Middle frontal gyrus (tissue), 1 donor: ENCODE measurements at regions not wholly inside any gene's neighbourhood (a gene's known extent, or its start where the extent isn't known, plus 50 kb on each side); places are given as distances from the start of the nearest gene placed in this dataset.
"Not testable (repeated sequence)": the region's sequence is repeated elsewhere in the genome, so short reads cannot be mapped to it uniquely, and the experiment has no call there.

ENCODE experiments used
- DNase-seq: peaks from one replicate; pipeline ENCODE4 v3.0.0-alpha.2; 2015; ENCODE audit warnings: low spot score; ENCODE audit errors: extremely low spot score

DNA sequence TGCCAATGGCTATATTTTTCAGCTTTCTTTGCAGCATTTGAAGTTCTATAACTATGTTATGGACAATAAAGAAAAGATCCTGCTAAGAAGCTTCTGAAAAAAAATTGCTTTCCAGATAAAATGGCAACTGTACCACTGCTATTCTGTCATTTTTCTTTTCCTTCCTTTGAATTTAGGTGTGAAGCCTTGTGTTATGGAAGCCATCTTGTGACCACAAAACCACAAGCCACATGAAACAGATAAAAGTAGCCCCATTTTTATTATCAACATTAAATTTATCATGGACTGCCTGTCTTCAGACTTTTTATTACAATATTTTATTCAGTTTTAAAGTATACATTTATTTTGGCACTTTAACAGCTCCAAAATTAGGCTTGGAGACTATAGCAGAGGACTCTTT lies 289.9 kb upstream of the ACTBL2 start:
- no peak for DNase-seq

DNA sequence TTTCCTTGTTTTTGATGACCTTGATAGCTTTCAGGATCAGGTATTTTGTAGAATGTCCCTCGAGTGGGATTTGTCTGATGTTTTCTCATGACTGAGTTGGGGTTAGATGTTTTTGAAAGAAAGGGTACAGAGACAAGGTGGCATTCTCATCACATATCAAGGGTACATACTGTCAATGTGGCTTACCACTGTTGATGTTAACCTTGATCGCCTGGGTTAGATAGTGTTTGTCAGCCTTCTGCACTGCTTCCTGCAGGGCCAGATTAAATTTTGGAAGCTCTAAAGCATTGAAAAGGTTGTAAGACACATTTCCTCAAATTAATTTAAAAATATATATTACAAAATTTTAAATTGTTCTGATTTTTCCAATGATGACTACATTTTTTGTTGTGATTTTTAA lies 287.4 kb upstream of the ACTBL2 start:
- DNase-seq = no peak

DNA sequence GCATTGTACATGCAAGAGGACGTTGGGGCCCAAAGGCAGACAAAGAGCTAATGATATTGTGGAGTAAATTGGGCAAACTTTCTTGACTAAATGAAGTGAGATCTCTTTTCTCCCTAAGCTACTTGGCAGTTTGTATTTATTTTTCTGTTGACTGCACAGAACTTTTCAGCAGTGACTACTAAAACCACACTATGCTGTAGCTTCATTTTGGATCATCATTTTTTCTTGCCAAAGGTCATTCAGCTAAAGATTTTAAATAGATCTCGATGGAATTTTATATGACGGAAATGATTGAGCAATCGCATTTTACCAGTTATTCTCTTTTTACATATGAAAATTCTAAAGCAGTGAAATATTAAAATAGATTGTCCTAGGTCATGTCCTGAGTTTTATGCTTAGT lies 286.1 kb upstream of the ACTBL2 start:
- DNase-seq = no peak

DNA sequence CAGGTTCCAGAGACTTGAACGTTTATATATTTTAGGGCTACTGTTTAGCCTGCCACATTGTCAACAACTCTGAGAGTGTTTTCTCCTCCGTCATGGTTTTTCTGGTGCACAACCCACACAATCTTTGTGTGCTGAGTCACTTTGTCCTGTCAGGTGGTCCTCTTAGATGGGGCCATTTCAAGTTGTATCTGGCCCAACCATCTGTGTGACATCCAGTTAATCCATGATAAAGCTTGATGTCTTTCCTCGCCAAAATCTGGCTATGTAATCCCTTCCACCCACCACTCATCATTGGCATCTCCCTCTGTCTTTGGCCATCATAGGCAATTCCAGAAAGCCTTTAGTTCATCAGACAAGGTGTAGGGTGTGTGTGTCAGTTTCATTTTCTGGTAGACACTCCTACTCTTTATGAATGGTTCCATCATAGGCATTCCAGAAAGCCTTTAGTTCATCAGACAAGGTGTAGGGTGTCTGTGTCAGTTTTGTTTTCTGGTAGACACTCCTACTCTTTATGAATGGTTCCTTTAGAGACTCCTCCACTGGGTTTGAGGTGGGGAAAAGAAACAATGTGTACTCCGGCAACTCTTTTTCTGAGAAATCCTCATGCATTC lies 282.0 kb upstream of the ACTBL2 start:
- no peak for DNase-seq

DNA sequence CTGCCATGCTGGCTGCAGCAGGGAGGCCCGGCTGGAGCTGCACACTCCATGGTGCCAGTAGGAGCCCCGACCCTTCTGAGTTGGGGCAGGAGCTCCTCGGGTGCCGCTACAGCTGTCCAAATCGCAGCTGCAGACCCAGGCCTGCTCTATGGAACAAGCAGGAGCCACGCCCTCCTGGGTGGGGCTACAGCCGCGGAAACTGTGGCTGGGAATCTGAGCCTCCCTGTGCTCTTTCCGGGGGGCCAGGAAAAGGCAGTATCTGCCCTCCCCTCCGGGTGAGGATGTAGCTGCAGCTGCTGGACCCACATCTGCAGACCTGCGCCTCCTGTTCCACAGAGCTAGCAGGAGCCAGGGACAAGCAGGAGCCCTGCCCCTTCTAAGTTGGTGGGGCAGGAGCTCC lies 278.9 kb upstream of the ACTBL2 start:
- DNase-seq = no peak

DNA sequence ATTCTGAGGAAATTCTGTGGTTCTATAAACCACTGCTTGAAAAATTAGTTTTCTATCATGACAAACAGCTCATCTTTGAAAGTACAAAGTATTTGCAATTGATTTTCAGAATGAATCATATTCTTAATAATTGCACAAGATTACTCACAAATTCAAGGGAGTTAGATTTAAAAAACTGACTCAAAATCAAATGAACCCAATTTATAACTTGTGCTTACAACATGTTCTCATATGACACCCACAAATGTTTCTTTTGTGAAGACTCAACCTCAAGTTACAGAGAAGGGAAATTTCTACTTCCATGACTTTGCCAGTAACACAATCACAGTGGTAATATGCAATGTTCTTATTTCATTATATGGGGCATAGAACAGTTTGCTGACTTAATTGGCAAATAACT lies 272.0 kb upstream of the ACTBL2 start:
- DNase-seq = no peak

DNA sequence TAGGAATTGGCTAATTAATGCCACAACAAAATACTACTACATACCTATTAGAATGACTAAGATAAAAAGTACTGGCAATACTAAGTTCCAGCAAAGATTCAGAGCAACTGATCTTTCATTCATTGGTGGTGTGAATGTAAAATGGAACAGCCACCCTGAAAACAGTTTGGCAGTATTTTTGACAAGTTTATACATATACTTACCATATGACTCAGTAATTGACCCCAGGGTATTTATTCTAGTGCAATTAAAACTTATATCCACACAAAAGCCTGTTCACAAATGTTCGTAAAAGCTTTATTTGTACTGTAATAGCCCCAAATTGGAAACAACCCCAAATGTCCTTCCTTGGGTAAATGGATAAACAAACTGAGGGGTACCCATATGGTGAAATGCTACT lies 270.8 kb upstream of the ACTBL2 start:
- DNase-seq = no peak

DNA sequence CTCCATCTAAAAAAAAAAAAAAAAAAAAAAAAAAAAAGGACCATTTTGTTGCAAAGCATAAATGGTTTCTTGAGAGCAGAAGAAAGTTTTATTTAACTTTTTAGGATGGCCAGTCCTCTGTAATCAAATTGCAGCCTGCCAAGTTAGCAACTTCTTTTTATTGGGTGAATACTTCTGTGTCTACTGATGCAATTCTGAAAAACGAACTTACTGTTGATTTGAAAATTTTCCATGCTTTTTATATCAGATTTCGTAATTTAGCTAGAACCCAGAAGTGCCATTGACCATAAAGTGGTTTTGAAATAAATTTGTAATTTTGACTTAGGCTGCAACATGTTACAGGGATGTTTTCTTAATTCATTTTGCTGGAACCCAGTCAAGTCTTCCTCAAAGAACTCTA lies 269.1 kb upstream of the ACTBL2 start:
- DNase-seq = no peak

DNA sequence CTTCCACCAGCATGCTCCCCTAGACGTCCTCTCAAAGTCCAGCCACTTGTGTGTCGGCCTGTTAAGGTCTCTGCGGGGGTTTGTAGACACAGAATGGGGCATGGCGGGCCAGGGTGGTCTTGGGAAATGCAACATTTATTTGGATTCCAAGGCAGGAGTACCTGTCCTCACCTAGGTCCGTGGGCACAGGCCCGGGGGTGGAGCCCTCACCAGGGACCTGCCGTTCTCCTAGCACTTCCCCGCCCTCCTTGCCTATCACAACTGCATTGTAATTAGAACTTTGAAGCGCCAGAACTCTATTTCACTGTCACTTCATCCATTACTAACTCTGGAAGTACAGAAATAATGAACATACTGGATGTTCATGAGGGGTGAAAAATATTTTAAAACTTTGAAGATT lies 268.3 kb upstream of the ACTBL2 start:
- no peak for DNase-seq

DNA sequence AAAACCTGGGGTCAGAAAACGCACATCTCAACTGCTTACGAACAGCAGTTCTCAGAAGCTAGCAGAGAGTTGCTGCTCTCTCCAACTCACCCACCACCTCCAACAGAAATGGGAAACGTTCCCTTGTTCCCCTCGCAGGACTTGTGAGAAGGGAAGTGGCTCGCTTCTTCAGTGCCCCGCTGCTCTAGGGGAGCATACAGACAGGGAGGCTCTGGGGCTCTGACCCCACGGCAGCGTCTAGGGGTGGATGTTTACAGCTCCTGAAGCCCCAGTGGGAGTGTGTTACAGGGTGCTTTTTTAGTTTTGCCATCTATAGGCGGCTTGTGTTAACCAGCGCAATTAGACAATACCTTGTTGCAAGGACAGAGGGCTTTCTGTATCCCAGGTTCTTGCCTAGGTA lies 267.7 kb upstream of the ACTBL2 start:
- DNase-seq = no peak

DNA sequence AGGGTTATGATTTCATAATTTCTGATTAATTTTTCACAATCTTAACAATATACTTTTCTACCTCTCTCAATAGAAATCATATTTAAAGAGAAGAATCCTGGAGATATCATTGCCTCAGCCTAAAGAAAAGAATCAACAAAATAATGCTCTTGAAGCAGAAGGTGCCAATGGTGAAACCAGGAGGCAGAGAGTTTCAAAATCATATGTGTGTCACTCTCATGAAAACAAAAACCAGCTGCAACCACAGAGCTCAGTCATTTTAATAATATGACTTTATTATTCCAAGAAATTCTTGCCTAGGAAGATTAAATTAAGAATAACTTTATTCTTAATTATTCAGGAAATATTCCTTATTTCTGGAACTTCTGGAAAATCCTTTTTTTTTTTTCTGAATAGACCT lies 266.8 kb upstream of the ACTBL2 start:
- DNase-seq = no peak

DNA sequence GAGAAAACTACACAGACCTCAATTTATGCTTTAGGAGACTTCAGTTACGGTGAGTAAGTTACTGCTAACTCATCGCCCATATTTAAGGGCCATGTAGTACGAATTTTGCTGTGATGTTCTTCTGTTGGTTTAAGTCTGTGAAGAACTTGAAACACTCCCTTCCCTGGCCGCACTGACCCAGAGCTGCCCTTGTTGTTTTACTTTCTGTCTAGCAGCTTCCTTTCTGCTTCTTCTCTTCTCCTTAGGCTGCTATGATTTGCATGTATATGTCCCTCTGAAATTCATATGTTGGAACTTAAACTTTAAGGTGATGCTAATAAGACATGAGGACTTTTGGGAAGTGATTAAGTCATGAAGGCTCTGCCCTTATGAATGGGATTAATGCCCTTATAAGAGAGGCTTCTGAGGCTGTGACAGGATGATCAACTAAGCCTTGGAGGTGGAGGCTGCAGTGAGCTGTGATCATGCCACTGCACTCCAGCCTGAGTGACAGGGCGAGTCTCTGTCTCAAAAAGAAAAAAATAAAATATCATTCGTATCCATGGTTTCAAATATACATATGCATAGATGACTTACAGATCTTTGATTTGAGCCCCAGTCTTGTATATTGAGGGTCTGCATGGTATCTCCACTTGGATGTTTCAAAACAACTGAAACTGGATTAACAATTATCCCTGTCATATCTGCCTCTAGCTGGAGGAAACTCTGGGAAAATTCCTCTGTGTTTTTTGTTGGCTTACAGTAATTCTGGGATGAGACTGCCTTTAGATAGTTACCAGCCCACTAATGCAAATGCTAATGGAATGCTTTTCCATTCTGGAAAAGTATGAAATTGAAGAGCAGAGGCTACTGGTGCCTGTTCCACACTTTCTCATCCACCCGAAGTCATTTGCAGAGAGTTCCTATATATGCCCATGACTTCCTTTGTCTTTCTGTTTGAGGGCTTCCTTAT lies 263.4 kb upstream of the ACTBL2 start:
- DNase-seq = no peak

DNA sequence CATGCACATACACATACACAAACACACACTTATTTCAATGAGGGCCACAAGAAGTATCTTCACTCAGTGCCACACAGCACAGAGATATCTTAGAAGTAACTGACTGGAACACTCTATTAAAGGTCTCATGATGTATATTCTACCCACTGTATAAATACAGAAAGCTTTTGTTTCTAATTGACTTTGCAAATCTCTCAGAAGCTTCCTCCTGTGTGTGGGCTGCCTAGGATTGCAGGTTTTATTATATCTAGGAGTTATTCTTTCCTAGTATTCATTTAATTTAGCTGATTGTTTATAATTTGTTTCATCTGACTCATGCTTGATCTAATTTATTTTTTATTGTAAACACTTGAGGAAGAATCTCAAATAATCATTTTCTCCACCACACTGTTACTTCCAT lies 262.4 kb upstream of the ACTBL2 start:
- DNase-seq = no peak

DNA sequence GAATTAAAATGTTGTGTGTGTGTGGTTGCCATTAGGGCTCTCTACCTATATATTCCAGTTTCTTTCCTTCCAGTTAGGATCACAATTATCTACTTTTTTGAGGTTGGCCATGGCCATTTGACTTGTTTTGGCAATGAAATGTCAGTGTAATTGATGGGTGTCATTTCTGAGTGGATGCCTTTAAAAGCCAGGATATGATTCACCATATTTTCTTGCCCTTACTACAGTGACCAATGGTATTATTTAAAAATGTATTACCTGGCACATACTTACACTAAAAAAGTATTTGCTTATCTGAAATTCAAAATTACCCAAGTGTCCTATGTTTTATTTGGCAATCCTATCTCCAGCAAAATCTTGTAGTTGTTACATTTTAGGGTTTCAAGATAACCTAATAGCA lies 258.7 kb upstream of the ACTBL2 start:
- DNase-seq = no peak

DNA sequence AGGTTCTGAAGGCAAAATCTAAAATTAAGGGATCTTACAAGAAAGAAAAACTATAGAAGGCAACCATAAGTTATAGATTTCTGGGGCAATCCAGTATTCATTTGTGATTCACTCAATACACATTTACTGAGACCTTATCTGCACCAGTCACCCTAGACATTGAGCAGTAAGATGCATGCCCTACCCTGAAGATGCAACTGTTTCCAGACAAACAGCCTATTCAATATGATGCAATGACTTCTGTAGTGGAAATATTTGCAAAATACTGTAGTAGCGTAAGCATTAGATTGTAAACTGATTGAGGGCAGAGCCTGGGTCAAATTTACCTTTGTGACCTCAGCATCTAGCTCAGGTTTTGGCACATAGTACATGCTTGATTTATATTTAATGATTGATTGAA lies 256.2 kb upstream of the ACTBL2 start:
- no peak for DNase-seq

DNA sequence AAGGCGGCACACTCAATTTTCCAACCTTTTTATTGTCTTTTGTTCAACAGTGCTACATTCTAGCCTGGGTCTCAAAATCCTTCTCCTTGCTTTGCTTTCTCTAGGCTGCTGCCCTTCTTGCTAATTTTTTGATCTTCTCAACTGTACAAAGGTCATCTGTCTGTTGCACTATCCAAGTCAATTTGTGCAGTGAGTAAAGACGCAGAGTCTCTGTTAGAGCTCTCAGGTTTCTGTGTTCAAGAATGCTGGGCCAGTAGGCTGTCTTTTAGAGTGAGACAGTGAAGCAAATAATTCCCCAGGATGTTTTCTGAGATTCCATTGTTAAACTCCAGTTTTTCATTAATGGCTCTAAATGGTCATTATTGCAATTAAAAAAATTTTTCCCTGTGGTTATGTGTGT lies 255.7 kb upstream of the ACTBL2 start:
- DNase-seq = no peak

DNA sequence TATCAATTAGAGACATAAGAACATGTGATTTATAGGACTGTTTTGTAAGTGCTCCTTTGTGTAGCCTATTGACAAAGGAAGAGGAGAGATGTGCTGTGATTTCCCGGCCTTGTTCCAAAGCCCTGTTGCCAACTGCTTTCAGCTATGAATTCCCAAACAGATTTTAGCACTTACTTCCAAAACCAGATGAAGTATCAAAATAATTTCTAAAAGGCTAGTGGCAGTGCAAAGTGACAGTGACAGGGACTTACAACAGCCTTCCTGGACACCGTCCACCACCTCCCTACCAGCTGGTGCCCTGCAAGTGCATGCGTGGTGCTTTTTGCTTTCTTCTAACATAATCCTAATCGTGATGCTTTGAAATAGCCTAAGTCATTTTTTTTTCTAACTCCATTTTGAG lies 254.1 kb upstream of the ACTBL2 start:
- peak; percentile 37 for DNase-seq

DNA sequence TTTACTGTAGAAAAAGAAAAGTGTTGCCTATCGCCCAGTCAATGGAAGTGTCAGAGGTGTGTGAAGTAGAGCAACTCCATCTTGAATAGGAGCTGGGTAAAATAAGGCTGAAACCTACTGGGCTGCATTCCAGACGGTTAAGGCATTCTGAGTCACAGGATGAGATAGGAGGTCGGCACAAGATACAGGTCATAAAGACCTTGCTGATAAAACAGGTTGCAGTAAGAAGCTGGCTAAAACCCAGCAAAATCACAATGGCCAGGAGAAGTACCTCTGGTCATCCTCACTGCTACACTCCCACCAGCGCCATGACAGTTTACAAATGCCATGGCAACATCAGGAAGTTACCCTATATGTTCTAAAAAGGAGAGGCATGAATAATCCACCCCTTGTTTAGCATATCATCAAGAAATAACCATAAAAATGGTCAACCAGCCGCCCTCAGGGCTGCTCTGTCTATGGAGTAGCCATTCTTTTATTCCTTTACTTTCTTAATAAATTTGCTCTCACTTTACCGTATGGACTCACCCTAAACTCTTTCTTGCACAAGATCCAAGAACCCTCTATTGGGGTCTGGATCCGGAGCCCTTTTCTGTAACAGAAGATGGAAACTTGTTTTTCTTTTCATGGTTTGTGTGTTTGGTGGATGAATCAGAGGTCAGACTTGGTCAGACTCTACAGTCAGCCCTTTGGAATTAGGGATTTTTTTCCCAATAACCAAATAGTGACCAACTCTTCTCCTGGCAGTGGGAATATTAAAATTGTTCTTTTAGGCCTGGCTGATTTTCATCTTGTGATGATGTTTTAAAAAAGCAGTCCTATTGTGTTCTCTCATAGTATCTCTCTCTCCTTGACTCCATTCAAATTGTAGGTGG lies 252.9 kb upstream of the ACTBL2 start:
- not testable (repeated sequence) for DNase-seq

DNA sequence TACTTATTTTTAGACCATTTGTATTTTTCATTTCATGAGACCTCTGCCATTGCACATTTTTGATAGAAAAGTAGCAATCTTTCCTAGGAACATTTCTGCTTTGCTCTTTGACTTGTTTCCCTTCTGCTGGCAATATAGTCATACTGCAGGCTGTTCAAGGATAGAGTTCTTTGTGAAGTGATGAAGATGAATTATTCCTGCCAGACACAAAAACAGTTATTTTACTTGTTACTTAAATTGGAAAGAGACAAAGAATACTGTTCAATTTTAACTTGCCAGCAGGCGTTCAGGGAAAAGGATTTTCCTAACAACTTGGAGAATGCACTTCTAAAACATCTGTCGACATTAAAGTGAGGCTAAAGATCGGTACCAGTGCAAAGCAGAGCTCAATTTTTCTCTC lies 251.7 kb upstream of the ACTBL2 start:
- peak; percentile 25 for DNase-seq

DNA sequence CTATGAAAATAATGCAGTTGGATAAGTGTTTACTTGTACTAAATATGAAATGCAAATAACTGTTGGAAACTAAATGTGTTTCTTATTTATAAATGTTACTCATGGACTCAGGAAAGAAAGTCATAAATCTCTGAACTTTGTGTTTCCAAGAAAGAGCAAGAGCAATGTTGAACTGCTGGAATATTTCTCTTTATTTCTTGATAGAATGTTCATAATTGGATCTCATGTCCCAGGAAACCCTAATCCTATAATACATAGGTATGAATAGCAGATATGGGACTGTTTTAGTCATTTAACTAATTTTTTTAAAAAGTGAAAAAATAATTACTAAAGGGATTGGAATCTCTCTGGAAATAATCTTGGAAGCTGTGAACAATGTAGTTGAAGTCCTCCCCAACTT lies 245.0 kb upstream of the ACTBL2 start:
- DNase-seq = no peak

DNA sequence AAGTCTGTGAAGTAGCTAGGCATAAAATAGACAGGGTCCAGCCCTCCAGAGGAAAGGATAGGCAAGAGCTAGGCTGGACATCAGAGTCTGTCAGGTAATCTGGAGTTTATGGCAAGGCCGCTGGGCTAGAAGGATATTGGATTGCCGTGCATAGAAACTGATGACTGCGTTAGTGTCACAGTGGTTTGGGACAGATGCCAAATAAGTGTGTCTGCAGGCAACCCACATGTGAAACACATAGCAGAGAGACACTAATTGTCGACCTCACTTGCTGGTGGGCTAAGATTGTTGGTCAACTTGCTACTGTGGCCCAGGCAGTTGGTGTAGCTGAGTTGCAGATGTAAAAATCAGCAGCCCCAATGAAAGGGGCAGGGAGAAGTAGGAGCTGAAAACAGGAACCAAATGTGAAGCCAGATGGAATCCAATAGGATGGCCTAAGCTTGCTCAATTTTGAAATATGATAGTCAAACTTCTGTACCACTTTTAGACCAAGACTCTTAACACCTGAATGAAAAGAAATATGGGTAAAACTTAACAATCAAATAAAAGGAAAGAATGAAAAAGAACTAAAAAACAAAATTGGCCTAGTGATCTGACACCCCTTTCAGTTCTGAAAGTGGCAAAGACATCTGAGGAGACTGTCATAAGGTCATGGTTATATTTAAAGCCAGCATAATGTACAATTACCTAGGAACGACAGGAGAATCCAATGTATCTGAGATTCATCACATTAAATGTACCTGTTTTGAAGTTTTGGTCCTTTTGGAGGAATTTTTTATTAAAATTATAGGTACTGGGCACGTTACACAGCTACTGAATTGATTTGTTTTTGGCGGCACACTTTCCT lies 243.3 kb upstream of the ACTBL2 start:
- DNase-seq = no peak
